ENCODE measurements at regions not wholly inside any gene's neighbourhood (a gene's known extent, or its start where the extent isn't known, plus 50 kb on each side); places are given as distances from the start of the nearest gene placed in this dataset.

- Histone ChIP-seq H3K27me3 (no peaks in the 10 kb centered on the region), H3K4me1 (no peaks in the 10 kb centered on the region), H3K9me3 (no peaks in the 10 kb centered on the region), H3K36me3 (no peaks in the 10 kb centered on the region), H3K4me3 (ENCODE audit: low read depth, low read length) (no peak overlapping the region)
- DNase-seq = peak; percentile 20
- TF ChIP-seq CTCF (IDR thresholded peaks at IDR 0.05; ENCODE audit: low read depth, low read length) = no peak
These were observed 412.2 kb upstream of the SORCS1 start for GRCh38 chr10:107576746-107577145.

GRCh38 chr10:107565014-107565413, 400.5 kb upstream of the SORCS1 start:
- no peak for TF ChIP-seq CTCF (IDR thresholded peaks at IDR 0.05; ENCODE audit: low read depth, low read length)
- H3K9me3 ChIP-seq = no peaks in the 10 kb centered on the region
- H3K36me3 ChIP-seq = no peaks in the 10 kb centered on the region
- H3K4me1 ChIP-seq = no peaks in the 10 kb centered on the region
- H3K4me3 ChIP-seq (ENCODE audit: low read depth, low read length) = no peak overlapping the region
- H3K27me3 ChIP-seq = no peaks in the 10 kb centered on the region
- DNase-seq = no peak

GRCh38 chr10:107561136-107561650, 396.7 kb upstream of the SORCS1 start:
- Histone ChIP-seq H3K4me3 (ENCODE audit: low read depth, low read length) (no peak overlapping the region), H3K27me3 (no peaks in the 10 kb centered on the region), H3K4me1 (no peaks in the 10 kb centered on the region), H3K9me3 (no peaks in the 10 kb centered on the region), H3K36me3 (no peaks in the 10 kb centered on the region)
- TF ChIP-seq CTCF (IDR thresholded peaks at IDR 0.05; ENCODE audit: low read depth, low read length) = no peak
- DNase-seq = no peak

GRCh38 chr10:107557916-107558315, 393.4 kb upstream of the SORCS1 start:
- no peaks in the 10 kb centered on the region for H3K9me3 ChIP-seq
- H3K36me3 ChIP-seq = no peaks in the 10 kb centered on the region
- no peak for TF ChIP-seq CTCF (IDR thresholded peaks at IDR 0.05; ENCODE audit: low read depth, low read length)
- H3K27me3 ChIP-seq = no peaks in the 10 kb centered on the region
- no peak for DNase-seq
- H3K4me1 ChIP-seq = no peaks in the 10 kb centered on the region
- H3K4me3 ChIP-seq (ENCODE audit: low read depth, low read length) = no peak overlapping the region

- no peaks in the 10 kb centered on the region for H3K27me3 ChIP-seq
- H3K4me3 ChIP-seq (ENCODE audit: low read depth, low read length) = no peak overlapping the region
- DNase-seq = no peak
- TF ChIP-seq CTCF (IDR thresholded peaks at IDR 0.05; ENCODE audit: low read depth, low read length) = no peak
- no peaks in the 10 kb centered on the region for H3K36me3 ChIP-seq
- no peaks in the 10 kb centered on the region for H3K4me1 ChIP-seq
- no peaks in the 10 kb centered on the region for H3K9me3 ChIP-seq
These were observed 389.8 kb upstream of the SORCS1 start for GRCh38 chr10:107554333-107554732.

- no peak for DNase-seq
- H3K27me3 ChIP-seq = no peaks in the 10 kb centered on the region
- no peaks in the 10 kb centered on the region for H3K9me3 ChIP-seq
- no peaks in the 10 kb centered on the region for H3K4me1 ChIP-seq
- H3K4me3 ChIP-seq (ENCODE audit: low read depth, low read length) = no peak overlapping the region
- TF ChIP-seq CTCF (IDR thresholded peaks at IDR 0.05; ENCODE audit: low read depth, low read length) = no peak
- no peaks in the 10 kb centered on the region for H3K36me3 ChIP-seq
These were observed 389.0 kb upstream of the SORCS1 start for GRCh38 chr10:107553470-107553869.
